Mesendoderm (in vitro differentiated cells): ENCODE measurements at regions not wholly inside any gene's neighbourhood (a gene's known extent, or its start where the extent isn't known, plus 50 kb on each side); places are given as distances from the start of the nearest gene placed in this dataset.
A peak's percentile ranks its signal among the peaks of the same experiment; 100 is the strongest.

Experiments
- DNase-seq: peaks from one replicate; pipeline ENCODE4 v3.0.0; 2013
- H2AK5ac ChIP-seq: 2 replicates; pipeline ENCODE4 v1.6.1; 2013; ENCODE audit warnings: low read length, inconsistent platforms
- H2BK120ac ChIP-seq: 2 replicates; pipeline ENCODE4 v1.6.1; 2013; ENCODE audit warnings: low read depth, mild to moderate bottlenecking, low read length, moderate library complexity, mixed read lengths
- H2BK15ac ChIP-seq: replicated peaks from 2 replicates; pipeline ENCODE4 v1.6.1; 2013; ENCODE audit warnings: low read depth, mild to moderate bottlenecking, moderate library complexity
- H2BK5ac ChIP-seq: 2 replicates; pipeline ENCODE4 v1.6.1; 2013; ENCODE audit warnings: low read length, inconsistent platforms
- H3K18ac ChIP-seq: 2 replicates; pipeline ENCODE4 v1.6.1; 2013; ENCODE audit warnings: mild to moderate bottlenecking, low read length, mixed read lengths
- H3K23ac ChIP-seq: one replicate; pipeline ENCODE4 v1.6.1; 2013; ENCODE audit warnings: low read length
- H3K27ac ChIP-seq: 2 replicates; pipeline ENCODE4 v1.5.1; 2013; ENCODE audit warnings: low read depth, mild to moderate bottlenecking, inconsistent platforms, low read length, moderate library complexity
- H3K27me3 ChIP-seq: 2 replicates; pipeline ENCODE4 v1.6.1; 2013; ENCODE audit warnings: low read length, control low read depth, mild to moderate bottlenecking, inconsistent platforms; ENCODE audit not compliant: insufficient read depth, poor library complexity
- H3K36me3 ChIP-seq: 2 replicates; pipeline ENCODE4 v1.6.1; 2013; ENCODE audit warnings: low read length, inconsistent platforms; ENCODE audit not compliant: control insufficient read depth, insufficient read depth
- H3K4ac ChIP-seq: one replicate; pipeline ENCODE4 v1.6.1; 2013; ENCODE audit warnings: low read depth, mild to moderate bottlenecking, low read length, moderate library complexity
- H3K4me1 ChIP-seq: 2 replicates; pipeline ENCODE4 v1.6.1; 2013; ENCODE audit warnings: low read depth, low read length, inconsistent platforms; ENCODE audit not compliant: control insufficient read depth
- H3K4me2 ChIP-seq: 2 replicates; pipeline ENCODE4 v1.6.1; 2013; ENCODE audit warnings: low read length
- H3K4me3 ChIP-seq: 2 replicates; pipeline ENCODE4 v1.5.1; 2013; ENCODE audit warnings: mild to moderate bottlenecking, low read length
- H3K56ac ChIP-seq: one replicate; pipeline ENCODE4 v1.6.1; 2013; ENCODE audit warnings: low read length
- H3K79me1 ChIP-seq: 2 replicates; pipeline ENCODE4 v1.6.1; 2013; ENCODE audit warnings: low read length, inconsistent platforms
- H3K79me2 ChIP-seq: 2 replicates; pipeline ENCODE4 v1.6.1; 2013; ENCODE audit warnings: mild to moderate bottlenecking, low read length; ENCODE audit not compliant: control insufficient read depth, insufficient read depth
- H3K9ac ChIP-seq: 2 replicates; pipeline ENCODE4 v1.6.1; 2013; ENCODE audit warnings: low read length, inconsistent platforms
- H4K5ac ChIP-seq: one replicate; pipeline ENCODE4 v1.6.1; 2013; ENCODE audit warnings: low read length
- H4K8ac ChIP-seq: one replicate; pipeline ENCODE4 v1.6.1; 2013; ENCODE audit warnings: low read depth, mild to moderate bottlenecking, control low read depth, low read length, moderate library complexity
- WGBS: extraction: QIAGEN DNeasy Blood & Tissue Kit; methylation state at CpG from one replicate; pipeline ENCODE4 v1.1.7; 2013; ENCODE audit warnings: low lambda C conversion rate, missing lambda C conversion rate; ENCODE audit not compliant: insufficient coverage; ENCODE audit errors: extremely low coverage; 5-methylcytosine and 5-hydroxymethylcytosine counted together

GRCh38 chr1:199684686-199685273 is 342.7 kb upstream of the NR5A2 start:
- no peak overlapping the region for H3K4ac ChIP-seq
- no peaks in the 10 kb centered on the region for H3K4me1 ChIP-seq
- H3K27ac ChIP-seq, result no peak overlapping the region
- no peak overlapping the region for H2BK15ac ChIP-seq
- H2AK5ac ChIP-seq, result no peak overlapping the region
- peak; percentile 59 for DNase-seq
- H3K4me3 ChIP-seq, result no peak overlapping the region
- H3K36me3 ChIP-seq, result no peaks in the 10 kb centered on the region
- H3K9ac ChIP-seq, result no peak overlapping the region
- no peak overlapping the region for H2BK5ac ChIP-seq
- no peak overlapping the region for H2BK120ac ChIP-seq
- H4K8ac ChIP-seq, result no peak overlapping the region
- no peak overlapping the region for H3K4me2 ChIP-seq
- H3K79me1 ChIP-seq, result no peaks in the 10 kb centered on the region
- no peak overlapping the region for H4K5ac ChIP-seq
- no peak overlapping the region for H3K56ac ChIP-seq
- H3K27me3 ChIP-seq, result no peaks in the 10 kb centered on the region
- no CpG with 5 or more reads among the region's 1 CpG for WGBS
- H3K23ac ChIP-seq, result no peak overlapping the region
- H3K18ac ChIP-seq, result no peak overlapping the region
- no peaks in the 10 kb centered on the region for H3K79me2 ChIP-seq

- no peak overlapping the region for H2AK5ac ChIP-seq
- no peaks in the 10 kb centered on the region for H3K36me3 ChIP-seq
- no peak overlapping the region for H4K5ac ChIP-seq
- H3K56ac ChIP-seq, result no peak overlapping the region
- H3K27ac ChIP-seq, result no peak overlapping the region
- no peaks in the 10 kb centered on the region for H3K27me3 ChIP-seq
- no peak overlapping the region for H2BK120ac ChIP-seq
- no peaks in the 10 kb centered on the region for H3K79me1 ChIP-seq
- no peak overlapping the region for H3K4me3 ChIP-seq
- no peak overlapping the region for H4K8ac ChIP-seq
- no peak overlapping the region for H3K18ac ChIP-seq
- peak; percentile 14 for DNase-seq
- no peak overlapping the region for H3K4me2 ChIP-seq
- WGBS, result no CpG with 5 or more reads among the region's 2 CpGs
- no peak overlapping the region for H3K9ac ChIP-seq
- no peak overlapping the region for H2BK15ac ChIP-seq
- H3K4ac ChIP-seq, result no peak overlapping the region
- no peaks in the 10 kb centered on the region for H3K4me1 ChIP-seq
- no peak overlapping the region for H3K23ac ChIP-seq
- H2BK5ac ChIP-seq, result no peak overlapping the region
- H3K79me2 ChIP-seq, result no peaks in the 10 kb centered on the region
These were observed 342.1 kb upstream of the NR5A2 start for GRCh38 chr1:199685369-199685768.

GRCh38 chr1:199687321-199687720 is 340.2 kb upstream of the NR5A2 start:
- Histone ChIP-seq H3K4ac (no peak overlapping the region), H2BK5ac (no peak overlapping the region), H3K4me2 (no peak overlapping the region), H3K79me1 (no peaks in the 10 kb centered on the region), H2BK15ac (no peak overlapping the region), H3K27ac (no peak overlapping the region), H4K8ac (no peak overlapping the region), H4K5ac (no peak overlapping the region), H3K36me3 (no peaks in the 10 kb centered on the region), H3K4me3 (no peak overlapping the region), H3K27me3 (no peaks in the 10 kb centered on the region), H3K79me2 (no peaks in the 10 kb centered on the region), H3K18ac (no peak overlapping the region), H2BK120ac (no peak overlapping the region), H3K56ac (no peak overlapping the region), H2AK5ac (no peak overlapping the region), H3K9ac (no peak overlapping the region), H3K4me1 (peaks cover 2% of the 10 kb centered on the region), H3K23ac (no peak overlapping the region)
- peak; percentile 15 for DNase-seq
- no CpG with 5 or more reads among the region's 4 CpGs for WGBS

- H3K36me3 ChIP-seq, result no peaks in the 10 kb centered on the region
- no peak overlapping the region for H3K23ac ChIP-seq
- DNase-seq, result peak; percentile 21
- no peak overlapping the region for H4K8ac ChIP-seq
- H4K5ac ChIP-seq, result no peak overlapping the region
- no peak overlapping the region for H2BK15ac ChIP-seq
- no peak overlapping the region for H2BK120ac ChIP-seq
- no peaks in the 10 kb centered on the region for H3K79me1 ChIP-seq
- no peak overlapping the region for H3K9ac ChIP-seq
- no peaks in the 10 kb centered on the region for H3K79me2 ChIP-seq
- no peak overlapping the region for H3K27ac ChIP-seq
- H3K4me3 ChIP-seq, result no peak overlapping the region
- no peak overlapping the region for H3K56ac ChIP-seq
- no peak overlapping the region for H2BK5ac ChIP-seq
- WGBS, result no CpG with 5 or more reads among the region's 3 CpGs
- H3K4me1 ChIP-seq, result peaks cover 2% of the 10 kb centered on the region
- no peak overlapping the region for H2AK5ac ChIP-seq
- no peaks in the 10 kb centered on the region for H3K27me3 ChIP-seq
- no peak overlapping the region for H3K4ac ChIP-seq
- H3K18ac ChIP-seq, result no peak overlapping the region
- no peak overlapping the region for H3K4me2 ChIP-seq
These were observed 339.3 kb upstream of the NR5A2 start for GRCh38 chr1:199688133-199688676.

- Histone ChIP-seq H3K36me3 (no peaks in the 10 kb centered on the region), H3K56ac (no peak overlapping the region), H4K5ac (no peak overlapping the region), H3K27me3 (no peaks in the 10 kb centered on the region), H3K18ac (no peak overlapping the region), H3K4me2 (no peak overlapping the region), H2BK5ac (no peak overlapping the region), H2AK5ac (no peak overlapping the region), H3K27ac (no peak overlapping the region), H2BK15ac (no peak overlapping the region), H4K8ac (no peak overlapping the region), H3K4me3 (no peak overlapping the region), H2BK120ac (no peak overlapping the region), H3K79me1 (no peaks in the 10 kb centered on the region), H3K79me2 (no peaks in the 10 kb centered on the region), H3K23ac (no peak overlapping the region), H3K4me1 (peaks cover 2% of the 10 kb centered on the region), H3K9ac (no peak overlapping the region), H3K4ac (no peak overlapping the region)
- DNase-seq, result no peak
These were observed 338.7 kb upstream of the NR5A2 start for GRCh38 chr1:199688774-199689173.

GRCh38 chr1:199690496-199690895 is 337.0 kb upstream of the NR5A2 start:
- Histone ChIP-seq H3K79me2 (no peaks in the 10 kb centered on the region), H2AK5ac (no peak overlapping the region), H2BK15ac (no peak overlapping the region), H3K27me3 (no peaks in the 10 kb centered on the region), H3K9ac (no peak overlapping the region), H3K4ac (no peak overlapping the region), H3K4me1 (peaks cover 2% of the 10 kb centered on the region), H3K56ac (no peak overlapping the region), H4K5ac (no peak overlapping the region), H3K23ac (no peak overlapping the region), H3K36me3 (no peaks in the 10 kb centered on the region), H3K79me1 (no peaks in the 10 kb centered on the region), H3K18ac (no peak overlapping the region), H2BK120ac (no peak overlapping the region), H3K4me3 (no peak overlapping the region), H3K4me2 (no peak overlapping the region), H4K8ac (no peak overlapping the region), H2BK5ac (no peak overlapping the region), H3K27ac (no peak overlapping the region)
- no CpG with 5 or more reads among the region's 1 CpG for WGBS
- DNase-seq, result no peak
